Hematopoietic multipotent progenitor cell treated with erythropoietin and hydrocortisone succinate and interleukin-3 and kit ligand, for 17 days (in vitro differentiated cells): ENCODE measurements at regions not wholly inside any gene's neighbourhood (a gene's known extent, or its start where the extent isn't known, plus 50 kb on each side); places are given as distances from the start of the nearest gene placed in this dataset.

Source experiments
- DNase-seq: peaks from one replicate; pipeline ENCODE4 v3.0.0-alpha.2; 2015; ENCODE audit warnings: low spot score

DNA sequence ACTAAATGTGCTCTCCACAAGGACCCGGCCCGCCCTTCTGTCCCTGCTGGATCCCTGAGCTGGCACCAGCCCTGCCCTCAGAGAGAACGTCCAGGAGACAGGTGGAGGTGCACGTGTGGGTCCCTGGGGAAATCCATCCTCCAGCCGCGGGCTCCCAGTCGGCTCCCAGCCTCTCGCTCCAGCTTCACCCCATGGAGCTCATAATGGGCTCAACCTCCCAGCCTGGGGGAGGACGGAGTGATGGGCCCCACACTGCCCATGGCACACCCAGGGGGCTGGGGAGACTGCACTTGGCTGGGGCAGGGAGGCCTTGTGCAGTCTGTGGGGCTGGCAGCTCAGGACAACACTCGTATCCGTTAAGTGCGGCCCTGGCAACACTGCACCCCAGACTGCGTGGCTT is 250.5 kb downstream of the TMEM121 start:
- no peak for DNase-seq

DNA sequence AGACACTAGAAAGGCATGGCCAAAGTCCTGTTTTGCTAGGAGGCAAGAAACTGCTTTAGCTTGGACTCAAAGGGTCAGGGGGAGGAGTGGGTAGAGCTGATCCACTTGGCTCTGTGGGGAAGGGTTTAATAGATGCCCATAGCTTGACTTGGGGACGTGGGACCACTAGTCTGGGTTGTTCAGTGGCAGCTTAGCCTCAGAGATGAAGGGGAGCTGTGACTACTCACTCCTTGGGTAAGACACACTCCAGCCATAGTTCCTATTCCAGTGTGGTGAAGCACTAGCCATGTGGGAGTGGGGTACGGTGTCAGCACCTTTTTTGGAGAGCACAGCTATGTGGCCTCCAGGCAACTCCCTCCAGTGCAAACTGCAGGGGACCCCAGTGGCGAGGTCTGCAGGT is 257.3 kb downstream of the TMEM121 start:
- DNase-seq: no peak

- DNase-seq: no peak
These were observed 267.5 kb downstream of the TMEM121 start for GRCh38 chr14:105793836-105794235.

DNA sequence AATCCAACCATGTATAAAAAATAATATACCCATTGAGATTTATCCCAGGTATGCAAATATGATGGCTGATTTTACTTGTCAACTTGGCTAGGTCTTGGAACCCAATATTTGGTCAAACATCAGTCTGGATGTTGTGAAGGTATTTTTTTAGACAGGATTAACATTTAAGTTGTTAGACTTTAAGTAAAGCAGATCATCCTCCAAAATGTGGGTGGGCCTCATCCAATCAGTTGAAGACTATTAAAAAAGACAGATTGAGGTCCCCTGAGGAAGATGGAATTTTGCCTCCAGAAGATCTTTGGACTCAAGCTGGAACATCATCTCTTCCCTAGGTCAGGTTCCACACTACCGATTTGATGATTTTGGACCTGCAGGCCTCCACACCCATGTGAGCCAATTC is 271.2 kb downstream of the TMEM121 start:
- DNase-seq: no peak

GRCh38 chr14:105805701-105806100 is 279.3 kb downstream of the TMEM121 start:
- DNase-seq: no peak

DNA sequence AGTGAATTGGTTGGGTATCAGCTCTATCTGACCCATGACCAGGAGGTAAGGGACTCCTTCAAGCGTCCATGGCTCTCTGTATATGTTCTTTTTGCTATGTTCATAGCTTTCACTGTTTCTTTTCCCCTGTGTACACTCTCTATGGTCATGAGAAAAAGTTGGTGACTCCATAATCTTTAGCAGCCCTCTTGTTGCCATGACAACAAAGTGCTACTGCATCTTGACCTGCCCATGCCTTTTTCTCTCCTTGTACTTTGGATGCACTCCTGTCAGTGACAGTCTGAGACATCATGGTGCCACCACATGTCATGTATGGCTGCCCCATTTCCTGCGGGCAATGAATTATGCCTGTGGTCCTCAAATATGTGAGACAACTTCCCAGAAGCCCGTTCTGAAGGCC is 280.2 kb downstream of the TMEM121 start:
- DNase-seq: no peak

DNA sequence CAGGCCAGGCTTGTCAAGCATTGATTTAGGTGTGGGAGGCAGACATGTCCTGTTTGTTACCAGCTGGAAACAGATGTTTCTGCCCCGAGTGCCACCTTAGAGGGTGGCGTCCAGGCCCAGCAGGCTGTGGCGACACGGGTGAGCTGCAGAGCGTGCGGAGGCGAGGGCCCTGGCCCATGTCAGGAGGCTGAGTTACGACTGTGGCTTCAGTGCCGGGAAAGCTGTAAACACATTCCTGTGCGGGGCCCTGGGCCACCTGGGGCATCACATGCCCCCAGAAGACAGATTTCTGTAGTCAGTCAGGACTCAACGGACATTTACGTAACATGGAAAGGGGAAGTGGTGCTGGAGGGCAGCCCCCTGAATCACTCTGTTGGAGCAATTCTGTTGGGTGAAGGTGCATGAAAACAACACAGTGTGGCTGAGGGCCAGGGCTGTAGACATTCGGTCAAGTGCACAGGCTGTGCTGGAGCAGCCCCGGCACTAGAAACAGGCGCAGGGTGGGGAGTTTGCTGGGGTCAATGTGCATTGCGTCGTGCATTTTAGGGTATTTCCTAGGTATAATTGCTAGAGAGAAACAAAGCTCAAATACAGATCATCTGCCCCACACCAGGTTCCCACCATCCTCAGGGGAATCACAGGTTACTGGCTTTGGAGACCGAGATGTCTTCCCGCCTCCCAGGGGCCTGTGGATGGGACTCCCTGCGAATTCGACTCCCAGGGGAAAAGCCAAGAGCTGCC is 291.8 kb downstream of the TMEM121 start:
- no peak for DNase-seq

DNA sequence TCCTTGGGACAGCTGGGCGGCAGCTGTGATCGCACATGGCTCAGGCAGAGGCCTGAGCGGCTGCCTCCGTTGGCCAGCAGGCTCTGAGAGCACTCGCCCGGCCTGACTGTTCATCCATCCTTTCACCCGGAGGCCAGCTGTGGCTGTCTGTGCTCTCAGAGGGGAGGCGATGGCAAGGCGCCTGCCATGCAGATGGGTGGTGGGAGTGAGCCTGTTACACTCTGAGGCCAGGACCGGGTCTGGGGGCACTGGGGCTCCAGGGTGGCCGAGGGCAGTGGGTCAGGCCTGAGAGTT is 292.3 kb downstream of the TMEM121 start:
- no peak for DNase-seq

- DNase-seq: no peak
These were observed 303.8 kb downstream of the TMEM121 start for GRCh38 chr14:105830171-105830570.

DNA sequence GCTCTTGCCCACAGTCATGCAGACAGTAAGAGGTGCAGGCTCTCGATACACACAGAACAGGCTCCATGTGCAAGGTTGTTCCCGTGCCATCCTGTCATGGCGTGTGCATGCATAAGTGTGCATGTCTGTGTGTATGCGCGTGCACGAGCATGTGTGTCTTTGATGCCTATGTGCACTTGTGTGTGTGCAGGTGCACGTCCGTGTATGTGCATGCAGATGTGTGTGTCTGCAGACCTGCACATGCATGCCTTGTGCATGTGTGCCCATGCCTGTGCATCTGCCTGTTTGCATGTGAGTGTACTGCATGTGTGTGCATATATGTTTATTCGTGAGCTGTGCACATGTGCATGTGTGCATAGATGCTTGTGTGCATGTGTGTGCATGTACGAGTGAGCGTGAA is 309.8 kb downstream of the TMEM121 start:
- DNase-seq: no peak

- DNase-seq: no peak
These were observed 310.3 kb downstream of the TMEM121 start for GRCh38 chr14:105836730-105837129.

- DNase-seq: no peak
These were observed 311.1 kb downstream of the TMEM121 start for GRCh38 chr14:105837349-105838063.

- DNase-seq: no peak
These were observed 311.7 kb downstream of the TMEM121 start for GRCh38 chr14:105838107-105838506.

- no peak for DNase-seq
These were observed 312.4 kb downstream of the TMEM121 start for GRCh38 chr14:105838591-105839424.

DNA sequence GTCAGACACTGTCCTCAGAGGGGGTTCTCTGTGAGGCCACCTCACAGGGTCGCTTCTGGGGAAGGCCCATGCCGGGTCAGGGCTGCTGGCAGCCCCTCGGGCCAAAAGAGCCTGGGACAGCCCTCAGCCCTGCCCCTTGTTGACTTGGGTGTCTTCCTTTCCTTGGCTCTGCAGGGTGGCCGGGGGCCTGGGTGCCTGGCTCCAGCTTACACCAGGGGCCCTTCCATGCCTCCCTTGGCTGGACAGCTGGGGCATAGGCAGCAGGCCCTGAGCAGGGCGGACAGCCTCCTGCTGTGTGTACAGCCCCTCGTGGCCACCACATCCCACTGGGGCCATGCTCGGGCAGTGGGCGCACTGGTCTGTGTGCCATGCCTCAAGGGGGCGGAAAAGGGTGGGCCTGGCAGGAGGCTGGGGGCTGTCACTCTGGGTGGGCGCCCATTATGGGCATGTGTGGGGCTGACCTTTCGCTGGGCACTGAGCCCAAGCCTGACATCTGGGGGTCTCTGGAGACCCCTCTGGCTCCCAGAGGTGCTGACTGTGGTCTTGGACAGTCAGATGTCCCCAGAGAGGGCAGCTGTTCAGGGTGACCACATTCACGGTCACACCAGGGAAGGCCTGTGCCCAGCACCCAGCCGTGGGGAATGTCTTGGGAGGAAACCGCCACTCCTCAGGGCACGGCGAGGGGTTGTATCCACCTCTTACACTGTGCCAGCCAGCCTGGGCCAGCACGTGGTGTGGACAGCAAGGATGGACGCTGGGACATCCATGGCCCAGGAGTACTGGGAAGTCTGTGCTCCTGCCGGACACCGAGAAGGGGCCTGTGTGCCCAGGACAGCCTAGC is 313.3 kb downstream of the TMEM121 start:
- no peak for DNase-seq

- DNase-seq: no peak
These were observed 314.1 kb downstream of the TMEM121 start for GRCh38 chr14:105840266-105841021.

DNA sequence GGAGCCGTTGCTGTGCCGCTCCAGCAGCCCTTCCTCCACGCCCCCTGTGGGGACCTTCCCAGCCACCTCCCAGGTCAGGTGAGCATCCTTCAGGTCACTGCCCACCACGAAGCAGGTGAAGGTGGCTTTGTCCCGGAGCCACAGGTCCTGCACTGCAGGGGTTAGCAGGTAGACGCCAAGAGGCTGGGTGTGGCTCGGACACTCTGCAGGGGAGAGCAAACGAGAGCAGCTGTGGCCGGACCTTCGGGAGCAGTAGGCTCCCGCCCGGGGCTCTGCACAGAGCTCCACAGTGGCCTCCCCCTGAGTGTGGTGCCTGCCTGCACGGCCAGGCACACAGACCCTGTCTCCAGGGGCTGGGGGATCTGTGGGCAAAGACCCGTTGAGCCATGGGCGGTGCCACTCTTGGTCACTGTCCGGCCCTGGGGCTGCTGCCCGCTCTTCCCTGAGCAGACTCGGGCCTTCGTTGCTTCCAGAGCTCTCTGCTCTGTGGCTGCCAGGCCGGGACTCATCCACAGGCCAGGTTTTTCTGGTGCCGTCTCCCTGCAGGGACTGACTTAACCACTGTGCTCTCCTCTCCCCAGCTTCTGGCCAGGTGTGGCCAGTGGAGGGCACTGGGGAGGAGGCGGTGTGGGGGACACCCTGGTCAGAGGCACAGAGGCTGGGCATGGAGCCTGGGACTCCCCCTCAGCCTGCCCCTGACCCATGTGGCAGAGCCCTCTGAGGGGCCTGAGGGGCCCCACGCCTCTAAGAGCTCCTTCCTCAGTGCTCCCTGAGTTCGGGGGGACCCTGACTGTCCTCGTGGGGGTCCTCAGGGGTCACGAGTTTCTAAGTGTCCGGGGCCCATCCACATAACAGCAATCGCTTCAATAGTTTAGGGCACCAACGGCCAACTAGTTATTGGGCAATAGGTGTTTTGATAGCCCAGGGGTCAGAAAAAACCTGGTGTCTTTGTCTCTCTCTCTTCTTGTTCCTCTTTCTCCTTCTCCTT is 314.9 kb downstream of the TMEM121 start:
- DNase-seq: no peak

GRCh38 chr14:105842105-105842504 is 315.7 kb downstream of the TMEM121 start:
- DNase-seq: no peak

DNA sequence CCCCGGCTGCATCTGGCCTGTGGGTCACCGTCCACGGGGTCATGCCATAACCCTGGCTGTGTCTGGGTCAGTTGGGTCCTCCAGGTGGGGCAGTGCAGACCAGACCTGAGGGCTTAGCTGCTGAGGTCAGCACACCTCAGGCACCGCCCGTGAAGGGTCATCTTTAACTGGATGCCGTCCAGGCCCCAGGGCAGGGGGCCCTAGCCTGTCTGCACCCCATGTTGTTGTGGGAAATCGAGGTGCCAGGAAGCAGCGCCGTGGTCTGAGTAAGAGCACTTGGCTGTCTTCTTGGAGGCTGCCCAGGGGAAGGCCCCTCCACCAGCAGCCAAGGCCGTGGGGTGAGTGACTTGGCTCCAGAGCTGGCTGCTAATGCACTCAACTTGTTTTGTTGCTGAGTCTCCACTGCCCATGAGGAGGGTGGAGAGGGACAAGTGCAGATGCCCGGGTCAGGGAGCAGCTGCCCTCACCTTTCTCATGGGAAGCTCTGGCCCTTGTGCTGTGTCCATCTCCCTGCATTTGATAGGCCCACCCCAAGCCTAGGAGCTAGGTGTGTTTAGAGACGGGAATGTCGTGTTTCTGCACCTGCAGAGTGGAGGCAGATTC is 317.2 kb downstream of the TMEM121 start:
- no peak for DNase-seq
